ENCODE measurements at regions not wholly inside any gene's neighbourhood (a gene's known extent, or its start where the extent isn't known, plus 50 kb on each side); places are given as distances from the start of the nearest gene placed in this dataset.
A peak's percentile ranks its signal among the peaks of the same experiment; 100 is the strongest.

GRCh38 chr19:30719189-30719998 lies 347.2 kb downstream of the ZNF536 start:
- DNase-seq (ENCODE audit: low read depth) = no peak
- TF ChIP-seq, protein P1, sequence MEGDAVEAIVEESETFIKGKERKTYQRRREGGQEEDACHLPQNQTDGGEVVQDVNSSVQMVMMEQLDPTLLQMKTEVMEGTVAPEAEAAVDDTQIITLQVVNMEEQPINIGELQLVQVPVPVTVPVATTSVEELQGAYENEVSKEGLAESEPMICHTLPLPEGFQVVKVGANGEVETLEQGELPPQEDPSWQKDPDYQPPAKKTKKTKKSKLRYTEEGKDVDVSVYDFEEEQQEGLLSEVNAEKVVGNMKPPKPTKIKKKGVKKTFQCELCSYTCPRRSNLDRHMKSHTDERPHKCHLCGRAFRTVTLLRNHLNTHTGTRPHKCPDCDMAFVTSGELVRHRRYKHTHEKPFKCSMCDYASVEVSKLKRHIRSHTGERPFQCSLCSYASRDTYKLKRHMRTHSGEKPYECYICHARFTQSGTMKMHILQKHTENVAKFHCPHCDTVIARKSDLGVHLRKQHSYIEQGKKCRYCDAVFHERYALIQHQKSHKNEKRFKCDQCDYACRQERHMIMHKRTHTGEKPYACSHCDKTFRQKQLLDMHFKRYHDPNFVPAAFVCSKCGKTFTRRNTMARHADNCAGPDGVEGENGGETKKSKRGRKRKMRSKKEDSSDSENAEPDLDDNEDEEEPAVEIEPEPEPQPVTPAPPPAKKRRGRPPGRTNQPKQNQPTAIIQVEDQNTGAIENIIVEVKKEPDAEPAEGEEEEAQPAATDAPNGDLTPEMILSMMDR (IDR thresholded peaks at IDR 0.05; ENCODE audit: control insufficient read depth, insufficient read depth, low read depth, low read length, missing control alignments) = no peak
- peak overlapping the region; percentile 63 for H3K4me3 ChIP-seq (ENCODE audit: control insufficient read depth, low read depth, low read length)

- no peak for DNase-seq (ENCODE audit: low read depth)
- H3K4me3 ChIP-seq (ENCODE audit: control insufficient read depth, low read depth, low read length) = no peak overlapping the region; the same call in 1 of the 2 replicates
- TF ChIP-seq, protein P1 (IDR thresholded peaks at IDR 0.05; ENCODE audit: control insufficient read depth, insufficient read depth, low read depth, low read length, missing control alignments) = no peak
Measured at GRCh38 chr19:30718707-30719106, 346.5 kb downstream of the ZNF536 start.

DNA sequence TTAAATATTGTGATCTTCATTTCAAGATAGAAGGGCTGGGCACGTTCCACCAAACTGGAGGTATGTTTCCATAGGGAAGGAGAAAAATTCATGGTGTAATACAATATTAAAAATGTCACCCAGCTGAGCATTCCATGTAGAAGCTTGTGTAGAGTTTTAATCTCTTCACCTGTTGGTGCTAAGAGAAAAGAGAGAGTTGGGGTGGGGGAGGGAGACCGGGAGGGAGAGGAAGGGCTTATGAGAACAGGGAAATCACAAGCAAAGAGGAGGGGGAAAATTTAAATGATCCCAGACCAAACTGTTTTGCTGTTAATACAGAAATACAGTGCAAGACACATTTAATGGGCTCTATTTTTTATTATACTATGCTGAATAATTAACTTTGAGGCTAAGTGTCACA lies 345.8 kb downstream of the ZNF536 start:
- TF ChIP-seq, protein P1 (IDR thresholded peaks at IDR 0.05; ENCODE audit: control insufficient read depth, insufficient read depth, low read depth, low read length, missing control alignments) = no peak
- no peak for DNase-seq (ENCODE audit: low read depth)
- H3K4me3 ChIP-seq (ENCODE audit: control insufficient read depth, low read depth, low read length) = no peak overlapping the region

- no peak overlapping the region for H3K4me3 ChIP-seq (ENCODE audit: control insufficient read depth, low read depth, low read length)
- TF ChIP-seq, protein P1 (IDR thresholded peaks at IDR 0.05; ENCODE audit: control insufficient read depth, insufficient read depth, low read depth, low read length, missing control alignments) = no peak
- DNase-seq (ENCODE audit: low read depth) = no peak
Measured at GRCh38 chr19:30717381-30717780, 345.2 kb downstream of the ZNF536 start.

DNA sequence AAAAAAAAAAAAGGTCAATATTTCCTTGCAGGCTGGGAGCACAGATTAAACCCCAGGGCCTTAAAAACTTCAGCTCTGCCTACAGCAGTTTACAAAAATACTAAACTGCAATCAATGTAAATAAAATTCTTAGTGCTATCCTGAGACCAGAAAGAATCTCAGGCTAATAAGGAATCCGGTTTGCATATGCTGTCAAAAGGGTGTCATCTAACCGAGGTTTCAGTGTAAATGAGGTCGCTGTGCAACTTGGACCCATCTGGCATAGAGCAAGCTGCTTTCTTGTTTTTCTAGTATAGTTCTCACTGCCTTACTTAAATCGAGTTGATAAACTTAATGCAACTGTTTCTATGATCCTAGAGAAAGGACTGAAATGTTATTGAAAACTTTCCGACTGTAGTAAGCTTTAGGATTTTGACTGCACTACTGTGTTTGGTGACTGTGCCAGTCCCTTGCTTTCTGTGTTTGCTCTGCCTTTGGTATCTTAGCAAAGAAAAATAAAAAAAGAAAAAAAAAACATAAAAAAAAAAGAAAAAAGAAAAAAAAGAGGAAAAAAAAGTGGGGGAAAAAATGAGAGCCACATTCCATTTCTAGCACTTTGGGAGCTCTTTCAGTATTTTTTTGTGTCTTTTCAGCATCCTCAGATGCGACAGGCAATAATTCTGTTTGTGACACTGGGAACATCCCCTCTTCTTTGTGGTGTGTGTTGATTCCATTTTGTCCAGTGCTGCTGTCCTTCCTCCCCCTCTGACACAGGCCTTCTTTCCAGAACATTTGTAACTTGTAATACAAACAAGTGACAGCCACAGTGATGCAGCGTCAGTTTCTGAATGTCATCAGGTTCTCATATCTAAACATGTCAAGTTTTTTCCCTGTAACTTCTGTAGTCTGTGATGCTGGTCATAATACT lies 340.5 kb downstream of the ZNF536 start:
- H3K4me3 ChIP-seq (ENCODE audit: control insufficient read depth, low read depth, low read length) = no peak overlapping the region
- TF ChIP-seq, protein P1 (IDR thresholded peaks at IDR 0.05; ENCODE audit: control insufficient read depth, insufficient read depth, low read depth, low read length, missing control alignments) = no peak
- no peak for DNase-seq (ENCODE audit: low read depth)

DNA sequence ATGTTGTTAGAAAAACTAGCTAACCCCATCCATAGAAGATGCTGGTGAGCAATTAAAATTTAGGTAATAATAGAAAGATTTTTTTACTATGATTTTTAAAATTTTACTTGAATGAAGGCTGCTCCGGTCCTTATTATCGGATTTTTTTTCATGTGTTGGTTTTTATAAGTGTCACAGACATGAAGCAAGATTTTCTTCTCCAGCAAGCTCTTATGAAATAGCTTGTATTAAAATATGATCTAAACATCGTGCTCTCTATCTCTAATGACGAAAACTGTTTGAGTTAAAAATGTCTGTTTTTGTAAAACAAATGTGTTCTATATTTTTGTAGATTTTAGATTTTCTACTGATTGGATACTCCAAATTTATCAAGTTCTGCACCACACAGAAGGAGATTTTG lies 339.6 kb downstream of the ZNF536 start:
- no peak overlapping the region for H3K4me3 ChIP-seq (ENCODE audit: control insufficient read depth, low read depth, low read length)
- TF ChIP-seq, protein P1 (IDR thresholded peaks at IDR 0.05; ENCODE audit: control insufficient read depth, insufficient read depth, low read depth, low read length, missing control alignments) = no peak
- no peak for DNase-seq (ENCODE audit: low read depth)
